ENCODE measurements at regions not wholly inside any gene's neighbourhood (a gene's known extent, or its start where the extent isn't known, plus 50 kb on each side); places are given as distances from the start of the nearest gene placed in this dataset.

- Histone ChIP-seq H3K4me1 (ENCODE audit: control insufficient read depth in 4 of 4, insufficient read depth in 4 of 4, low read length in 3 of 4) (no peaks in the 10 kb centered on the region), H3K4me3 (ENCODE audit: low read depth in 1 of 3, low read length in 3 of 3) (no peak overlapping the region), H3K9ac (ENCODE audit: low read depth in 1 of 2, low read length in 2 of 2) (no peak overlapping the region), H3K27ac (ENCODE audit: low read depth in 1 of 2, low read length in 2 of 2) (no peak overlapping the region), H3K27me3 (ENCODE audit: control insufficient read depth in 4 of 4, insufficient read depth in 4 of 4, low read length in 3 of 4) (peaks cover 0 to 3% (median 0%) of the 10 kb centered on the region in 4 donors), H3K36me3 (ENCODE audit: control insufficient read depth in 4 of 4, insufficient read depth in 3 of 4, low read depth in 1 of 4, low read length in 3 of 4) (no peaks in the 10 kb centered on the region), H3K9me3 (ENCODE audit: control insufficient read depth in 4 of 4, low read length in 3 of 4) (no peaks in the 10 kb centered on the region)
- no peak for TF ChIP-seq RAD21 (IDR thresholded peaks at IDR 0.05)
- TF ChIP-seq GABPA (IDR thresholded peaks at IDR 0.05 in 1 of 2, conservative IDR thresholded peaks at IDR 0.05 in 1 of 2), result no peak
- no peak for TF ChIP-seq RXRA (IDR thresholded peaks at IDR 0.05)
- WGBS, result 62% methylated on average over 1 of the region's 1 CpG
- DNase-seq (ENCODE audit: low spot score), result no peak
These were observed 485.4 kb downstream of the C4orf33 start for GRCh38 chr4:129581305-129581704.

DNA sequence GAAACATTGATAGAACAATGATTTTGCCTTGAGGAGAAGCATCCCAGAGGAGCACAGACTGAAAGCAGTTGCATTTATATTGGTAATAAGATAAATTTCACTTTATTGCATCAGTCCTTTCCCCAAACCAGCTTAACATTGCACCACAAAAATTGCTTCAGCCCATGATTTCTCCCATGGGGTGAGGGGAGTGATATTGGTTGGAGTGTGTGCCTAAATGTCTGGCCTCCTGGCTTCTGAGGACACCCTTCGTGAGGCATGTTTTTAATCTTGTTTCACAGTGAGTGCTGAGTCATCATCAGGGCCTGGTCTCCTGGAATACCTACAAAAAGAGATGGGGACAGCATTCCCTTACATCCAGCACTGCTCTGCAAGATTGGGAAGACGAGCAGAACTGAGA, 487.9 kb downstream of the C4orf33 start:
- Histone ChIP-seq H3K27me3 (ENCODE audit: control insufficient read depth in 4 of 4, insufficient read depth in 4 of 4, low read length in 3 of 4) (peaks cover 0 to 3% (median 0%) of the 10 kb centered on the region in 4 donors), H3K9me3 (ENCODE audit: control insufficient read depth in 4 of 4, low read length in 3 of 4) (no peaks in the 10 kb centered on the region), H3K36me3 (ENCODE audit: control insufficient read depth in 4 of 4, insufficient read depth in 3 of 4, low read depth in 1 of 4, low read length in 3 of 4) (no peaks in the 10 kb centered on the region), H3K9ac (ENCODE audit: low read depth in 1 of 2, low read length in 2 of 2) (no peak overlapping the region), H3K4me3 (ENCODE audit: low read depth in 1 of 3, low read length in 3 of 3) (no peak overlapping the region), H3K4me1 (ENCODE audit: control insufficient read depth in 4 of 4, insufficient read depth in 4 of 4, low read length in 3 of 4) (no peaks in the 10 kb centered on the region), H3K27ac (ENCODE audit: low read depth in 1 of 2, low read length in 2 of 2) (no peak overlapping the region)
- TF ChIP-seq HNF4A (conservative IDR thresholded peaks at IDR 0.05) (no peak), NR2F2 (IDR thresholded peaks at IDR 0.05) (no peak), HNF4G (IDR thresholded peaks at IDR 0.05) (no peak), ZBTB33 (IDR thresholded peaks at IDR 0.05) (no peak)
- 35% methylated on average over 2 of the region's 2 CpGs for WGBS
- DNase-seq (ENCODE audit: low spot score), result no peak

GRCh38 chr4:129598582-129598981, 502.6 kb downstream of the C4orf33 start:
- Histone ChIP-seq H3K27ac (ENCODE audit: low read depth in 1 of 2, low read length in 2 of 2) (no peak overlapping the region), H3K27me3 (ENCODE audit: control insufficient read depth in 4 of 4, insufficient read depth in 4 of 4, low read length in 3 of 4) (no peaks in the 10 kb centered on the region), H3K9ac (ENCODE audit: low read depth in 1 of 2, low read length in 2 of 2) (no peak overlapping the region), H3K4me3 (ENCODE audit: low read depth in 1 of 3, low read length in 3 of 3) (no peak overlapping the region), H3K4me1 (ENCODE audit: control insufficient read depth in 4 of 4, insufficient read depth in 4 of 4, low read length in 3 of 4) (no peaks in the 10 kb centered on the region), H3K36me3 (ENCODE audit: control insufficient read depth in 4 of 4, insufficient read depth in 3 of 4, low read depth in 1 of 4, low read length in 3 of 4) (no peaks in the 10 kb centered on the region), H3K9me3 (ENCODE audit: control insufficient read depth in 4 of 4, low read length in 3 of 4) (peaks cover 0 to 8% (median 2%) of the 10 kb centered on the region in 4 donors)
- DNase-seq (ENCODE audit: low spot score), result no peak
- TF ChIP-seq FOXA1 (IDR thresholded peaks at IDR 0.05) (no peak), NR2F2 (IDR thresholded peaks at IDR 0.05) (no peak), RXRA (IDR thresholded peaks at IDR 0.05) (no peak), ZBTB33 (IDR thresholded peaks at IDR 0.05) (no peak), FOXA2 (IDR thresholded peaks at IDR 0.05) (no peak), JUND (IDR thresholded peaks at IDR 0.05) (no peak), RAD21 (IDR thresholded peaks at IDR 0.05) (no peak)

DNA sequence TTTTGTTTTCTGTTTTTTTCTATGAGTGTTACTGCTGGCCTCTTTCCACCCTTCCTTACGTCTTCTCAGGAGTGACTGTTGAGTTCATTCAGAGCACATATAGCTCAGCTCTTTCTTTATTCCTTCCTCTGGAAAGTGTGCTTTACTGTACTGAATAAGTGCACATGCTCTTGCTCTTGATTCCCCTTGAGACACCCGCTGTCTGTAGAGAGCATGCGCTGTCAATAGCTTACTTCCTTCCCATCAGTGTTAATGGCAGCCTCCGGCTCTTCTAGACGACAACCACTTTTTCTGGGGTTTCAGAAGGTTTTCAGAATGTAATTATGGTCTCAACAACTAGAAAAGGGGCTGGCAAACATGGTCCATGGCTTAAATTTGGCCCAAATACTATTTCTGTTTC, 504.9 kb downstream of the C4orf33 start:
- Histone ChIP-seq H3K4me1 (ENCODE audit: control insufficient read depth in 4 of 4, insufficient read depth in 4 of 4, low read length in 3 of 4) (no peaks in the 10 kb centered on the region), H3K9me3 (ENCODE audit: control insufficient read depth in 4 of 4, low read length in 3 of 4) (no peaks in the 10 kb centered on the region), H3K4me3 (ENCODE audit: low read depth in 1 of 3, low read length in 3 of 3) (no peak overlapping the region), H3K27me3 (ENCODE audit: control insufficient read depth in 4 of 4, insufficient read depth in 4 of 4, low read length in 3 of 4) (no peaks in the 10 kb centered on the region), H3K36me3 (ENCODE audit: control insufficient read depth in 4 of 4, insufficient read depth in 3 of 4, low read depth in 1 of 4, low read length in 3 of 4) (no peaks in the 10 kb centered on the region), H3K27ac (ENCODE audit: low read depth in 1 of 2, low read length in 2 of 2) (no peak overlapping the region), H3K9ac (ENCODE audit: low read depth in 1 of 2, low read length in 2 of 2) (no peak overlapping the region)
- TF ChIP-seq RXRA (IDR thresholded peaks at IDR 0.05), result no peak
- WGBS, result 85% methylated on average over 5 of the region's 5 CpGs
- DNase-seq (ENCODE audit: low spot score), result no peak
